ENCODE measurements at regions not wholly inside any gene's neighbourhood (a gene's known extent, or its start where the extent isn't known, plus 50 kb on each side); places are given as distances from the start of the nearest gene placed in this dataset.
"Not testable (repeated sequence)": the region's sequence is repeated elsewhere in the genome, so short reads cannot be mapped to it uniquely, and the experiment has no call there.

- peaks cover 7% of the 10 kb centered on the region for H3K9me3 Mint-ChIP-seq
- H3K4me1 Mint-ChIP-seq, result peaks cover 9% of the 10 kb centered on the region
- H3K27ac Mint-ChIP-seq, result peak overlapping the region in 1 of 3 experiments; percentile 6
- TF ChIP-seq CTCF (IDR thresholded peaks at IDR 0.05; ENCODE audit: unreplicated experiment in 3 of 3), result no peak
- no peaks in the 10 kb centered on the region for H3K36me3 Mint-ChIP-seq (ENCODE audit: low read depth)
- H3K27me3 Mint-ChIP-seq (ENCODE audit: low read depth), result no peaks in the 10 kb centered on the region
- no peak overlapping the region for H3K4me3 Mint-ChIP-seq
Measured at GRCh38 chr16:59848296-59848695, 1114.2 kb upstream of the GOT2 start.

- no peaks in the 10 kb centered on the region for H3K27me3 Mint-ChIP-seq (ENCODE audit: low read depth)
- no peak for TF ChIP-seq CTCF (IDR thresholded peaks at IDR 0.05; ENCODE audit: unreplicated experiment in 3 of 3)
- H3K4me1 Mint-ChIP-seq, result no peaks in the 10 kb centered on the region
- no peaks in the 10 kb centered on the region for H3K36me3 Mint-ChIP-seq (ENCODE audit: low read depth)
- no peak overlapping the region for H3K4me3 Mint-ChIP-seq
- H3K27ac Mint-ChIP-seq, result no peak overlapping the region
- H3K9me3 Mint-ChIP-seq, result peaks cover 17% of the 10 kb centered on the region
Measured at GRCh38 chr16:59840169-59840568, 1106.1 kb upstream of the GOT2 start.

- H3K27ac Mint-ChIP-seq, result no peak overlapping the region
- TF ChIP-seq CTCF (IDR thresholded peaks at IDR 0.05; ENCODE audit: unreplicated experiment in 3 of 3), result no peak
- H3K36me3 Mint-ChIP-seq (ENCODE audit: low read depth), result no peaks in the 10 kb centered on the region
- no peaks in the 10 kb centered on the region for H3K4me1 Mint-ChIP-seq
- H3K9me3 Mint-ChIP-seq, result no peaks in the 10 kb centered on the region
- H3K4me3 Mint-ChIP-seq, result no peak overlapping the region
- H3K27me3 Mint-ChIP-seq (ENCODE audit: low read depth), result no peaks in the 10 kb centered on the region
Measured at GRCh38 chr16:59826767-59827166, 1092.7 kb upstream of the GOT2 start.

GRCh38 chr16:59809488-59809887 lies 1075.4 kb upstream of the GOT2 start:
- peaks cover 17% of the 10 kb centered on the region for H3K9me3 Mint-ChIP-seq
- H3K27me3 Mint-ChIP-seq (ENCODE audit: low read depth); H3K27ac Mint-ChIP-seq; H3K36me3 Mint-ChIP-seq (ENCODE audit: low read depth); H3K4me3 Mint-ChIP-seq; H3K4me1 Mint-ChIP-seq: not testable (repeated sequence)

GRCh38 chr16:59783191-59783590 lies 1049.1 kb upstream of the GOT2 start:
- Mint-ChIP-seq H3K27ac (no peak overlapping the region), H3K4me3 (no peak overlapping the region), H3K9me3 (peaks cover 25% of the 10 kb centered on the region), H3K36me3 (ENCODE audit: low read depth) (no peaks in the 10 kb centered on the region), H3K4me1 (no peaks in the 10 kb centered on the region), H3K27me3 (ENCODE audit: low read depth) (no peaks in the 10 kb centered on the region)
- no peak for TF ChIP-seq CTCF (IDR thresholded peaks at IDR 0.05; ENCODE audit: unreplicated experiment in 3 of 3)

GRCh38 chr16:59773330-59773729 lies 1039.2 kb upstream of the GOT2 start:
- no peak for TF ChIP-seq CTCF (IDR thresholded peaks at IDR 0.05; ENCODE audit: unreplicated experiment in 3 of 3)
- H3K27me3 Mint-ChIP-seq (ENCODE audit: low read depth), result no peaks in the 10 kb centered on the region
- peaks cover 2% of the 10 kb centered on the region for H3K9me3 Mint-ChIP-seq
- H3K36me3 Mint-ChIP-seq (ENCODE audit: low read depth), result no peaks in the 10 kb centered on the region
- H3K4me3 Mint-ChIP-seq, result no peak overlapping the region
- no peak overlapping the region for H3K27ac Mint-ChIP-seq
- H3K4me1 Mint-ChIP-seq, result no peaks in the 10 kb centered on the region

Measured in nephron (organoid).